ENCODE measurements at regions not wholly inside any gene's neighbourhood (a gene's known extent, or its start where the extent isn't known, plus 50 kb on each side); places are given as distances from the start of the nearest gene placed in this dataset.

GRCh38 chr1:22239378-22239777, 96.5 kb upstream of the WNT4 start:
- TF ChIP-seq CTCF (CRISPR knock-in tag; IDR thresholded peaks at IDR 0.05) (no peak), CREM (IDR thresholded peaks at IDR 0.05) (no peak), CREM (CRISPR knock-in tag; IDR thresholded peaks at IDR 0.05) (no peak), MNT (IDR thresholded peaks at IDR 0.05) (no peak), HDAC6 (IDR thresholded peaks at IDR 0.05; ENCODE audit: low read depth, low read length) (no peak), SIN3B (IDR thresholded peaks at IDR 0.05; ENCODE audit: low read length) (no peak), POLR2AphosphoS5 (IDR thresholded peaks at IDR 0.05; ENCODE audit: low read depth, low read length) (no peak), SMARCC2 (IDR thresholded peaks at IDR 0.05) (no peak)

Measured in HepG2 (cell line).